ENCODE measurements at regions not wholly inside any gene's neighbourhood (a gene's known extent, or its start where the extent isn't known, plus 50 kb on each side); places are given as distances from the start of the nearest gene placed in this dataset.
"Not testable (repeated sequence)": the region's sequence is repeated elsewhere in the genome, so short reads cannot be mapped to it uniquely, and the experiment has no call there.

GRCh38 chr21:38619480-38619879, 121.2 kb upstream of the ERG start:
- DNase-seq = no peak

GRCh38 chr21:38619992-38620479, 121.8 kb upstream of the ERG start:
- DNase-seq = no peak

GRCh38 chr21:38621132-38621531, 122.9 kb upstream of the ERG start:
- no peak for DNase-seq

DNA sequence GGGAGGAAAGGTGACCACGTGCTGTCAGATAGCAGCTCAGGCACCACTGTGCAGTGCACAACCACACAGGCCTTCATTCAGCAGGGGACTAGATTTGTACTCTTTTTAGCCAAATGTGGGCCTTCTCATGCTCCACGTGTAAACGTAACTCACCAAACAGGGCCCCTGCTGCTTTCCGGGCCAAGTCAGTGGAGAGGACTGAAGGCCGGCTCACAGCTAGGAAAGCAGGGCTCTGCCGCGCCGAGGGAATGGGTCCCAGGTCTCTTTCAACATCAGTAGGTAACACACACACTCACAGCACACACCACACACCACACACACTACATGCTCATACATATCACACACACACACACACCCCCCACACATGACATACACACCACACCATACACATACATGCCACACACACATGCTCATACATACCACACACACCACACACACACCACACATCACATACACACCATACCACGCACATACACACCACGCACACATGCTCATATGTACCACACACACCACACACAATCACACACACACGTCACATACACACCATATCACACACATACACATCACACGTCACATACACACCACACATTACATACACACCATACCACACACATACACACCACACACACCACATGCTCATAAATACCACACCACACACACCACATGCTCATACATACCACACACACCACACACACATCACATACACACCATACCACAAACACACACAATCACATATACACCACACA, 124.0 kb upstream of the ERG start:
- DNase-seq = no peak

DNA sequence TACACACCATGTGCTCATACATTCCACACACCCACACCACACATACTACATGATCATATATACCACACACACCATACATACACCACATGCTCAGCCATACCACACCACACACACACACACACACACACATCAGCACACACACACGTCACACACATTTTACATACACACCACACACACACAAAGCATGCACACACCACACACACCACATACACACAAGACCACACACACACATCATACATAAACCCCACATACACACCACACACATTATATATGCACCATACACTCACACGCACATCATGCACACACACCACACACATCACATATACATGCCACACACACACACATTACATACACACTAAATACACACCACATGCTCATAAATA, 124.5 kb upstream of the ERG start:
- no peak for DNase-seq

DNA sequence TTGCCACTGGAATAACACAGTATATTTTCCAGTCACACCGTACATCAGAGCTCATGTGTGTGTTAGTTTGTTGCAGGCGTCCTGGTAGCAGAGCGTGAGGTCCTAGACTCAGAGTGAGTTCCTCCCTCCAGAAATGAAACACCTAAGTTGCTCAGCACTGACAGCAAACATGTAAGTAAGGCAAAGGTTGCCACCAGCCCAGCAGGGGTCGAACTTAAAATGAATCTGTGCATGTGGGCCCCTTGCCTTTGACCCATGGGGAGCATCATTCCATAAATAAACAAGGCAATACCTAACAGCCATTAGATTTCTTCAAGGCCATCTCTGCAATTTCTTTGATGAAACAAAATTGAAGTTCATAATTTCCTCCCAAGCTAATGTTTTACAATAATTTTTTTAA, 125.3 kb upstream of the ERG start:
- DNase-seq = no peak

GRCh38 chr21:38625000-38625399, 126.7 kb upstream of the ERG start:
- DNase-seq = no peak

GRCh38 chr21:38626306-38626705, 128.0 kb upstream of the ERG start:
- DNase-seq = no peak

DNA sequence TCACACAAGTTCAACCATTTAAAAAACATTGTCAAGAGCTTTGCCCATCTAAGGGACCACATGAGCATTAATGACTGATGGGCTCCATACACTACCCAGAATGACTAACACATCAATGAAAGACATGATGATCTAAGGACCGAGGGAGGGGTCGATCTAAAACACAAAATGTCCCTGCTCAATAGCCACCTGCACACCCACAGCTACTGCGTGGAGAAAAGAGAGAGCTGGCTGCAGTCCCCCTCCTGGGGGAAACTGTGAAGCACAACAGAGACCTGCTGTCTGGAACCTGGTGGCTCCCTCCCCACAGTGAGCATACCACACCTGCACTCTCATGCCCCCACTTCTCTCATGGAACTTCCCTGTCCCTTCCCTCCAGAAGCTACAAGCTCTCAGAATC, 130.1 kb upstream of the ERG start:
- DNase-seq = no peak

- no peak for DNase-seq
Measured at GRCh38 chr21:38631206-38631605, 132.9 kb upstream of the ERG start.

DNA sequence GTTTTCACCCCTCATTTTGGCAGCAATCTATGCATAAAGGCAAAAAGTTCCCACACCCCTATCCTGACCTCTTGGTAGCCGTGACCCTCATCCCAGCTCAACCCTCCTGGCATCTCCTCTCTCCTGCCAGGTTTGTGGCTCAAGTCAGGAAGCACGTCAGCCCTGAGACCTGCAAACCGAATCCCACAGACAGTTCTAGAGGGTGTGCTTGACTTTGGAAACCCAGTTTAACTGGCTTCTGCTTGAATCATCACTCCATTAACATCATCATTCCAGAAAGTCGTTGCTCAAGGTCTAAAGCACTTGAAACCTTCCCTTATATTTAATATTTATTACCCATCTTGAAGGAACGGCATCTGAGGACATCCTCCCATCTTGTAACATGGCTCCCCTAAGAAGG, 133.4 kb upstream of the ERG start:
- no peak for DNase-seq

DNA sequence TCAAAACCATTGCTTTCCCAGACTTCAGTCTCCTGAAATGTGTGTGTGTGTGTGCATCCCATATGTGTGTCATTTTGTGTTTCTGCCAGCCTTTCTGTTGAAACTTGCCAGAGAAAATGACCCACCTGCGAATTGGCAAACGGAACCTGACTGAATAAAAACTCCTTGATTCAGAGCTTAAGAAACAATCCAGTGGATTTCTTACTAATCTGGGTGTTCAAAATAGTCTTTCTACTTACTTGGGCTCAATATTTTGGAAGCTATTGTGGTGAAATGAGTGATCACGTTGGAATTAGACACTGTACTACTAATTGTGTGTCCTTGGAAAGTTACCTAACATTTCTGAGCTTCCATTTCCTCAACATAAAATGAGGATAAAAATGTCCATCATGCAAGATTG, 138.9 kb upstream of the ERG start:
- DNase-seq = no peak

DNA sequence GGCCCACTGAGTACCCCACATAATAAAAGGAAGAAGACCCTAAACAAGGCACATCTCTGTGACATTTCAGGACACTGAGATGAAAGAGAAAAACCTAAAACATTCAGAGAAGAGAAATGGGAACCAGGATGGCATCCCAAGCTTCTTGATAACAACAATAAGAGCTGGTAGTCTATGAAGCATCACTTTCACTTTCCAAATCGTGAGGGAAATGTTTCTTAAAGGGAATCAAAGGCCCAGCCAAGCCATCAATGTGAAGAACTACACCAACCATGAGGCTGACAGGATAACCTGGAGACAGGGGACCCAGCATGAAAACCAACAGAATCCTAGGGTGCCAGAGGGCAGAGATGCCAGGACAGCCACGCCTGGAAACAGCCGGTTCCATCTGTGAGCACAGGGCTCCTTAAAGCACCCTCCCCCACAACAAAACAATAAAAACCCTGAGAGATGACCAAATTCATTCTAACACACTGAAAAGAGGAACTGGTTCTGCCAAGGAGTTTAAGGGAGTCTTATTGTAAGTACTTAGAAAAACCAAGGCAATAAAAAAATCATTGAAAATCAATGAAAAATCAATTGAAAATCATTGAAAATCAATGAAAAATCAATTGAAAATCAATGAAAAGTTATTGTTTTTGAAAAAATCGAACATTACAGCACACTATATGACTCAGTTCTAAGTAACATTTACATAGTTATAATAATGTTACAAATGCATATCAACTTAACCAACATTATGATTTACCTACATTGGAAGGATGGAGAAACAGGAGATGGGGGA, 141.5 kb upstream of the ERG start:
- no peak for DNase-seq

DNA sequence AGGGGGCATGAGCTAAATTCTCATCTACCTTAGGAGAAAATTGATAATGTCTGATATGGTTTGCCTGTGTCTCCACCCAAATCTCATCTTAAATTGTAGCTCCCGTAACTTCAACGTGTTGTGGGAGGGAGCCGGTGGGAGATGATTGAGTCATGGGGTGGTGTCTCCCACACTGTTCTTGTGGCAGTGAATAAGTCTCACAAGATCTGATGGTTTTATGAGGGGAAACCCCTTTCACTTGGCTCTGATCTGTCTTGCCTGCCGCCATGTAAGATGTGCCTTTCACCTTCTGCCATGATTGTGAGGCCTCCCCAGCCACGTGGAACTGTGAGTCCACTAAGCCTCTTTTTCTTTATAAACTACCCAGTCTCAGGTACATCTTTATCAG, 142.1 kb upstream of the ERG start:
- DNase-seq = not testable (repeated sequence)

DNA sequence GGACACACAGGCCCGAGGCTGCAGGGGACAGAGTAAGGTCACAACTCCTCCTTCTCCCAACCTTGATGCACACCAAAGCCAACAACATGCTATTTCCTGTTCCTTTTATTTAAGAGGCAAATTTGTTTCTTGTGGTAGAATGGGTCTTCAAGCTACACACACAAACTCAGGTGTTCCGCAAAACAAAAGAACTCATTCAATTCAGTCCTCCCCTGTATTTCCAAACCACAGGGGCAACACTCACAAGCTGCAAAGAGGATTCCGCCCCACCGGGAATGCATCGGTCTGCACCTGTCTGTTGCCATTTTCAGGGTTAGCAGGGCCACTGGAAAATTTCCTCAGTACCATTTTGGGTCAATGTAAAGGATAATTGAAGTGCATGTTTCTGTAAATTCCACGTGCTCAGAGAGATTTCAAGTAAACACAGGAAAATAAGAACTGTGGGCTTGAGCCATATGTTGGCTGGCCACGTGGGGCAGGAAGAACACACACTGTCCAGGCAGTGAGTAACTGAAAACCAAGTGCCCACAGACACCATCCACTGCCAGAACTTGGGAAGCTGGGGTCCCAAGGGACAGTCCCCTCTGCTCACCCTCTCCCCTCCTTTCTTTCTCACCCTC, 145.2 kb upstream of the ERG start:
- no peak for DNase-seq

- peak; percentile 79 for DNase-seq
Measured at GRCh38 chr21:38645282-38645681, 147.0 kb upstream of the ERG start.

DNA sequence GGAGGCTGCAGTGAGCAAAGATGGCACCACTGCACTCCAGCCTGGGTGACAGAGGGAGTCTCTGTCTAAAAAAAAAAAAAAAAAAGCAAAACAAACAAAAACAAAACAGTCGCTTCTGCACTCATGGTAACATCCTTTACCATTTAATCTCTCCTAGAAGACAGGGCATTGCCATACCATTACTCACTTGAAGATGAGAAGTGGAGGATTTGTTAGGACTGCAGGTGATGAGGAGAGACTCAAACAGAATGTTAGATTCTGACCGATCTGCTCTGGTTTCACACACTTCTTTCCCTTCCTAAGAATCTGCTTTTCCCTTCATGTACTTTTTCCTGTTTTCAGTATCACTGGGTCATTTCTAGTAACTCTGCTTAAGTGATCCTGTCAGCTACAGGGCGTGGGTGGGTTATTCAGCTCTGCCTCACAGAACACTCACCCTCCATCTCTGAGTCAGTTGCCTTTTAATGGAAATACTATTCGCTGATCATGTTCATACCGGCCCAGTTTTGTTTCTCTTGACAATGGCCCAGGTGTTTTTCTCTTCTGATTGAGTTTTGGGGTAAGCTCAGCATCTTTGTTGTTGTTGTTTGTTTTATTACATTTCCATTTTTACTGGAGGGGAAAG, 148.0 kb upstream of the ERG start:
- peak; percentile 48 for DNase-seq

- no peak for DNase-seq
Measured at GRCh38 chr21:38649120-38649519, 150.8 kb upstream of the ERG start.

- no peak for DNase-seq
Measured at GRCh38 chr21:38651570-38651969, 153.3 kb upstream of the ERG start.

DNA sequence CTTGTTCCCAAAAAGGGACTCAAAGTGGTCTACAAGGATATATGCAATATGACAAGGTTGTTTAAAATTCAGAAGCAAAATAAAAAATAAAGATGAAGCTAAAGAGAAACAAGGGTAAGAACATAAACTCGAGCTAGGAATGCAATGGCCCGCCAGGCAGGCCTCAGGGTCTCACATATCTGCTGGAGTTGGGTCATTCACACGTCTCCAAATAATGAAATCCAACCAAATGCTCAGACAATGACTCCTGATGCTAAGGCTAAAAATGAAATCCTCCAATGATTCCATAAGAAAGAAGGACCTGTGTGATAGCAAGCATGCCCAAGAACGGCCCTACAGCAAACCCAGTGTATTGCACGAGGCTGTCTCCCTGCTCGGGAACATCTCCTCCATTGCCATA, 153.3 kb upstream of the ETS2 start:
- DNase-seq = no peak

- no peak for DNase-seq
Measured at GRCh38 chr21:38654580-38654979, 151.1 kb upstream of the ETS2 start.

- no peak for DNase-seq
Measured at GRCh38 chr21:38658511-38658910, 147.2 kb upstream of the ETS2 start.

DNA sequence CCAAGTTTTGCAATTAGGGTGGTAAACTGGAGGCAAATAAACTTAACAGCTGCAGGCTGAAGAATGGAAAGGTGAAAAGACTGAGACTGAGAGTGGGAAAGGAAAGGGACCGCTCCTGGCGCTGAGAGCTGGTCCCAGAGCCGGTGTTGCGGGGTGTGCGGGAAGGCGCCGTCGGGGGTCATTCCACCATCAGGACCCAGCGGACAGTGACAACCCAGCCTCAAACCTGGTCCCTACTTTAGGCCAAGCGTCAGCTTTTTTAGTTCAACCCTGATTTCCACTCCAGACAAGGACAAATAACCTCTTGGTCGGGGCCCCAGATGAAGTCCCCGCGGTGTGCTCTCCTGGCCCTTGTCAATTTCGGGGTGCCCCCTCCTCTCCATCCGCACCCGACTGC, 145.8 kb upstream of the ETS2 start:
- DNase-seq = no peak
